HepG2 (cell line): ENCODE measurements at regions not wholly inside any gene's neighbourhood (a gene's known extent, or its start where the extent isn't known, plus 50 kb on each side); places are given as distances from the start of the nearest gene placed in this dataset.

ENCODE experiments used
- BRCA1 ChIP-seq: sonication (generic); formaldehyde crosslinking; IDR thresholded peaks from 2 replicates; pipeline ENCODE4 v1.4.0; 2020; ENCODE audit warnings: missing genetic modification reagents
- MED1 ChIP-seq: sonication (generic); formaldehyde crosslinking; IDR thresholded peaks from 2 replicates; pipeline ENCODE4 v1.4.0; 2020; ENCODE audit warnings: missing genetic modification reagents
- TF ChIP-seq, protein P1 (sequence below): sonication (generic); formaldehyde crosslinking; IDR thresholded peaks from 2 replicates; pipeline ENCODE4 v1.4.0; 2020; ENCODE audit warnings: mild to moderate bottlenecking, missing genetic modification reagents, borderline replicate concordance
- TF ChIP-seq, protein P2 (sequence below): IDR thresholded peaks from 2 replicates; pipeline ENCODE4 v1.6.1; 2016; ENCODE audit warnings: missing compliant biosample characterization, missing genetic modification reagents, borderline replicate concordance
- TF ChIP-seq, protein P3 (sequence below): sonication (generic); formaldehyde crosslinking; IDR thresholded peaks from 2 replicates; pipeline ENCODE4 v1.9.0; 2022; ENCODE audit warnings: missing genetic modification reagents, mild to moderate bottlenecking, borderline replicate concordance

DNA sequence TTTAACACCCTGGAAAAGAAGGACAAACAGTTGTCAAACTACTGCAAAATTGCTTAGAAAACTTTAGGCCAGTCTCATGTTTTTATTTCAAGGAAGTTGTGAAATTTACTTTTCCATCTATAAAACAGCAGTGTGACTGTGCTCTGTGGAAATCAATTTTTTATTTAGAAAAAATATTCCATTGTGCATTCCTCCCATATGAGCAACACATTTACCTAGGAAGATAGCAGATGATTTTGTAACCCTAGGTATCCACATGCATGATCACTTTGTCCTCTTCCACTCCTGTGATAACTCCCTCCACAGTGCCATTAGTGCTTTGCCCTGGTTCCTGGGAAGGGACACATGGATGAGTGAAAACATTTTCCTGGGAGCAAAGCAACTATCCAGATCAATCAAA lies 69.4 kb upstream of the GPCPD1 start:
- no peak for TF ChIP-seq BRCA1 (CRISPR knock-in tag)
- TF ChIP-seq, protein P1, sequence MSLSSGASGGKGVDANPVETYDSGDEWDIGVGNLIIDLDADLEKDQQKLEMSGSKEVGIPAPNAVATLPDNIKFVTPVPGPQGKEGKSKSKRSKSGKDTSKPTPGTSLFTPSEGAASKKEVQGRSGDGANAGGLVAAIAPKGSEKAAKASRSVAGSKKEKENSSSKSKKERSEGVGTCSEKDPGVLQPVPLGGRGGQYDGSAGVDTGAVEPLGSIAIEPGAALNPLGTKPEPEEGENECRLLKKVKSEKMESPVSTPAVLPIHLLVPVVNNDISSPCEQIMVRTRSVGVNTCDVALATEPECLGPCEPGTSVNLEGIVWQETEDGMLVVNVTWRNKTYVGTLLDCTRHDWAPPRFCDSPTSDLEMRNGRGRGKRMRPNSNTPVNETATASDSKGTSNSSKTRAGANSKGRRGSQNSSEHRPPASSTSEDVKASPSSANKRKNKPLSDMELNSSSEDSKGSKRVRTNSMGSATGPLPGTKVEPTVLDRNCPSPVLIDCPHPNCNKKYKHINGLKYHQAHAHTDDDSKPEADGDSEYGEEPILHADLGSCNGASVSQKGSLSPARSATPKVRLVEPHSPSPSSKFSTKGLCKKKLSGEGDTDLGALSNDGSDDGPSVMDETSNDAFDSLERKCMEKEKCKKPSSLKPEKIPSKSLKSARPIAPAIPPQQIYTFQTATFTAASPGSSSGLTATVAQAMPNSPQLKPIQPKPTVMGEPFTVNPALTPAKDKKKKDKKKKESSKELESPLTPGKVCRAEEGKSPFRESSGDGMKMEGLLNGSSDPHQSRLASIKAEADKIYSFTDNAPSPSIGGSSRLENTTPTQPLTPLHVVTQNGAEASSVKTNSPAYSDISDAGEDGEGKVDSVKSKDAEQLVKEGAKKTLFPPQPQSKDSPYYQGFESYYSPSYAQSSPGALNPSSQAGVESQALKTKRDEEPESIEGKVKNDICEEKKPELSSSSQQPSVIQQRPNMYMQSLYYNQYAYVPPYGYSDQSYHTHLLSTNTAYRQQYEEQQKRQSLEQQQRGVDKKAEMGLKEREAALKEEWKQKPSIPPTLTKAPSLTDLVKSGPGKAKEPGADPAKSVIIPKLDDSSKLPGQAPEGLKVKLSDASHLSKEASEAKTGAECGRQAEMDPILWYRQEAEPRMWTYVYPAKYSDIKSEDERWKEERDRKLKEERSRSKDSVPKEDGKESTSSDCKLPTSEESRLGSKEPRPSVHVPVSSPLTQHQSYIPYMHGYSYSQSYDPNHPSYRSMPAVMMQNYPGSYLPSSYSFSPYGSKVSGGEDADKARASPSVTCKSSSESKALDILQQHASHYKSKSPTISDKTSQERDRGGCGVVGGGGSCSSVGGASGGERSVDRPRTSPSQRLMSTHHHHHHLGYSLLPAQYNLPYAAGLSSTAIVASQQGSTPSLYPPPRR (CRISPR knock-in tag), result no peak
- no peak for TF ChIP-seq MED1 (CRISPR knock-in tag)
- TF ChIP-seq, protein P2, sequence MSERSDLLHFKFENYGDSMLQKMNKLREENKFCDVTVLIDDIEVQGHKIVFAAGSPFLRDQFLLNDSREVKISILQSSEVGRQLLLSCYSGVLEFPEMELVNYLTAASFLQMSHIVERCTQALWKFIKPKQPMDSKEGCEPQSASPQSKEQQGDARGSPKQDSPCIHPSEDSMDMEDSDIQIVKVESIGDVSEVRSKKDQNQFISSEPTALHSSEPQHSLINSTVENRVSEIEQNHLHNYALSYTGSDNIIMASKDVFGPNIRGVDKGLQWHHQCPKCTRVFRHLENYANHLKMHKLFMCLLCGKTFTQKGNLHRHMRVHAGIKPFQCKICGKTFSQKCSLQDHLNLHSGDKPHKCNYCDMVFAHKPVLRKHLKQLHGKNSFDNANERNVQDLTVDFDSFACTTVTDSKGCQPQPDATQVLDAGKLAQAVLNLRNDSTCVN (CRISPR knock-in tag), result no peak
- TF ChIP-seq, protein P3, sequence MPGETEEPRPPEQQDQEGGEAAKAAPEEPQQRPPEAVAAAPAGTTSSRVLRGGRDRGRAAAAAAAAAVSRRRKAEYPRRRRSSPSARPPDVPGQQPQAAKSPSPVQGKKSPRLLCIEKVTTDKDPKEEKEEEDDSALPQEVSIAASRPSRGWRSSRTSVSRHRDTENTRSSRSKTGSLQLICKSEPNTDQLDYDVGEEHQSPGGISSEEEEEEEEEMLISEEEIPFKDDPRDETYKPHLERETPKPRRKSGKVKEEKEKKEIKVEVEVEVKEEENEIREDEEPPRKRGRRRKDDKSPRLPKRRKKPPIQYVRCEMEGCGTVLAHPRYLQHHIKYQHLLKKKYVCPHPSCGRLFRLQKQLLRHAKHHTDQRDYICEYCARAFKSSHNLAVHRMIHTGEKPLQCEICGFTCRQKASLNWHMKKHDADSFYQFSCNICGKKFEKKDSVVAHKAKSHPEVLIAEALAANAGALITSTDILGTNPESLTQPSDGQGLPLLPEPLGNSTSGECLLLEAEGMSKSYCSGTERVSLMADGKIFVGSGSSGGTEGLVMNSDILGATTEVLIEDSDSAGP, result no peak
